Astrocyte of the spinal cord (primary cell): ENCODE measurements at regions not wholly inside any gene's neighbourhood (a gene's known extent, or its start where the extent isn't known, plus 50 kb on each side); places are given as distances from the start of the nearest gene placed in this dataset.

Source experiments
- DNase-seq: peaks from one replicate; pipeline ENCODE4 v3.0.0; 2011; ENCODE audit warnings: low read depth, low spot score
- H3K4me3 ChIP-seq: 2 replicates; pipeline ENCODE4 v1.5.1; 2011; ENCODE audit warnings: low read depth, mild to moderate bottlenecking, low read length, moderate library complexity
- CTCF ChIP-seq: IDR thresholded peaks from 2 replicates; pipeline ENCODE4 v1.5.1; 2012; ENCODE audit warnings: low read depth, mild to moderate bottlenecking, low read length, inconsistent platforms
- in situ Hi-C: cut with HindIII; loops from 2 replicates; pipeline ENCODE4 v1.10.0; 2017; ENCODE audit warnings: low sequenced_read_pairs

GRCh38 chr15:48021336-48022086 is 99.3 kb upstream of the SLC24A5 start:
- DNase-seq: peak; percentile 6
- TF ChIP-seq CTCF: no peak
- H3K4me3 ChIP-seq: no peak overlapping the region
- in situ Hi-C loops: no loop called here

DNA sequence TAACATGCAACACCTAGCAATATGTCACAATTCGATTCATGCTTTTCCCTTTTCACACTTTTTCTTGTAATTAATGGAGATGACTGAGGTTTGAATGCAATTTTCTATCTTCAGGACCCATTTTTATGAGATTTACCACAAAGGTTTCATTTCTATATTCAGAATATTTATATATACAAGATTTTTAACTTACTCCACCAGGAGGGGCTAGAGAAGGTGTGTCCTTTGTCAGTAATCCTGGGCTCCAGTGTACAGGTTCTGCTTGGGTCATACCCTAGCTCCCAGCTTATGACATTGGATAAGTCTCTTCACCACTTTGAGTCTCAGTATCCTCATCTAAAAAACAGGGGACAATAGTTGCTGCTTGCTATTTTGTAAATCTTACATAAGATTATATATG is 95.7 kb upstream of the SLC24A5 start:
- DNase-seq: no peak
- TF ChIP-seq CTCF: peak; percentile 17
- no peak overlapping the region for H3K4me3 ChIP-seq
- in situ Hi-C loops: no loop called here

- in situ Hi-C loops: no loop called here
- no peak for DNase-seq
- TF ChIP-seq CTCF: no peak
- no peak overlapping the region for H3K4me3 ChIP-seq
These were observed 92.1 kb upstream of the SLC24A5 start for GRCh38 chr15:48028712-48029111.

- no peak overlapping the region for H3K4me3 ChIP-seq
- in situ Hi-C loops: no loop called here
- TF ChIP-seq CTCF: no peak
- peak; percentile 12 for DNase-seq
These were observed 91.1 kb upstream of the SLC24A5 start for GRCh38 chr15:48029642-48030041.

DNA sequence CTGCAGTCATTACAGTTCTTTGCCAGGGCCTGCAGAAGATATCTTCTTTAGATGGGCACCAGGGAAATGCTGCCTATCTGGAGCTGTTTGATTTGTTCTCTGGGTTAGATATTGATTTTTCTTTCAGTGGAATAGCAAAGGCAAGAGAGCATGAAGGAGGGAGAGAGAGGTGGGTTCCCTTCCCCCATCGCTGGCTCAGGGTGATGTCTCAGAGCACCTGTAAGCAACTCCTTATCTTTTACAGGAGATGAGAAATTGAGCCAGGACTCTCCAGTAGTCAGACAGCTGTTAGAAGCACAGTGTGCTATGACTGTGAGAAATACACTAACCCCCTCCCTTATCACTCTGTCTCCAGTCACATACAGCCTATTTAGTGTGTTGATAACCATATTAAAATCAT is 89.3 kb upstream of the SLC24A5 start:
- no peak for TF ChIP-seq CTCF
- in situ Hi-C loops: no loop called here
- DNase-seq: no peak
- no peak overlapping the region for H3K4me3 ChIP-seq

- DNase-seq: no peak
- in situ Hi-C loops: no loop called here
- H3K4me3 ChIP-seq: no peak overlapping the region
- TF ChIP-seq CTCF: no peak
These were observed 88.8 kb upstream of the SLC24A5 start for GRCh38 chr15:48031973-48032372.

- no peak for DNase-seq
- in situ Hi-C loops: no loop called here
- no peak for TF ChIP-seq CTCF
- no peak overlapping the region for H3K4me3 ChIP-seq
These were observed 87.9 kb upstream of the SLC24A5 start for GRCh38 chr15:48032911-48033310.
